ENCODE measurements at regions not wholly inside any gene's neighbourhood (a gene's known extent, or its start where the extent isn't known, plus 50 kb on each side); places are given as distances from the start of the nearest gene placed in this dataset.
"Not testable (repeated sequence)": the region's sequence is repeated elsewhere in the genome, so short reads cannot be mapped to it uniquely, and the experiment has no call there.

DNA sequence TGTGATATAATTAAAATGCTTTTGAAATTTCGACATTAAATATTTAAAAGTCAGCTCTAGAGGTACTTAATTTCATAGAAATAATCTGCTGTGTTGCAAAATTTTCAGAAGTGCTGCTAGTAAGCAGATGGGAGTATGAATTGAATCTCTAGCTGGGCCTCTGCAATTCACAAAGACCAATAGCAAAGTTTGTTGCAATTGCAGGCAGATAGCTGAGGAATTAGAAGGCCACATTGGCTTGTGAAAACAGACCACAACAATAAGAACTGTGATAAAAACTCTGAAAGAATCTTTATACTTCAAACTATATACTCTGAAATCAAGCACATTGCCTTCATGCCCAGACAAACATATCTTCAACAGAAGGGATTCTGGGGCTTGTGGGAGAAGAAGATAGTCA lies 636.3 kb upstream of the SOX9 start:
- no peak for DNase-seq (ENCODE audit: low spot score)

DNA sequence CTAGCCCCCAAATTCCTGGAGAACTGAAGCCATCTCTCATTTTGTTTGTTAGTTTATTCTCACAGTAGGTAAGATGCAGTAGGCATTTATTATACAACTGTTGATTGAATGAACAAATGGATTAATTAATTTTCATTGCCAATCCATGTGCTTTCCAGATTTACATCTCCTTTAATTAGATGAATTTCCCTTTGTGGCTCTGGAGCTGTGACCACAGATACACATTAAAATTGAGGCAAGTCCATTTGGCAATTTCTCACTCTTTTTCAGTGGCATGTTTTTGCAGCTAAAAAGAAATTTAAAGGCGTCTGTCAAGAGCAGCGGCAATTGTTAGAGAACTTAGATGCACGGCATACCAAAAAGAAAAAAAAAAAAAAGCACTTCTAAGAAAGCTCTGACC lies 635.4 kb upstream of the SOX9 start:
- DNase-seq (ENCODE audit: low spot score), result no peak

DNA sequence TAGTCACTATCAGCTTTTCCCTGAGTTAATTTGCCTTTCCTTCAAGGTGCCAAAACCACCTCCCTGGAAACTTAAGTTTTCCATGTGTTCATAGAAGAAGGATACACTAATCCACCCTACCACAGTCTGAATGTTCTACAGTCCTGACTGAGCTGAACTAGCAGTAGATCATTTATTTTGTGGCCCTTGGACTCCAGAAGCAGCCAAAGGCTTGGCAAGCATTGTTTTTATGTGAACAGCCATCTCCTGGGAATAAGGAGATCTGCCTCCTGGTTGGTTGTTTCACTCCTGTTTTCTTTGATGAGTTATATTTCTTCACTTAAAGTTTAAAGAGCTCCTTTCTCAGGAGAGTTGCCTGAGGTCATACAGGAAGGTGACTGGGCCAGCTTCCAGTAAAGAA lies 634.6 kb upstream of the SOX9 start:
- no peak for DNase-seq (ENCODE audit: low spot score)

DNA sequence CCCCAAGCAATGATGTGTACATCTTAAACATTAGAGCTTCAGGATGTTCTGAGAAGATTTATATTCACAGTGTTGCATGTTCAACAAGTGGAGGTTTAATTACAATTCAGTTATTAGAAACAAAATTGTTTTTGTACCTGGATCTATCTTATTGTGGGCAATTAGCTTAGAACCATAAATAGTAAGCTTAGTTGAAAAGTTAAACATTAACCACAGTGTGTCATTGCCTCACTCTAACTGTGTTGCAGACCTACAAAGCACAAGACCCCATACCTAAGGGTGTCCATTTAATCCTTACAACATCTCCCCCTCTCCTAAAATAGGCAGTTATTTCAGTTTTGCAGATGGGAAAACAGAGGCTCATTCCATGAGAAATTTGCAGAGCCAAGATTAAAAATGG lies 632.0 kb upstream of the SOX9 start:
- DNase-seq (ENCODE audit: low spot score), result no peak

DNA sequence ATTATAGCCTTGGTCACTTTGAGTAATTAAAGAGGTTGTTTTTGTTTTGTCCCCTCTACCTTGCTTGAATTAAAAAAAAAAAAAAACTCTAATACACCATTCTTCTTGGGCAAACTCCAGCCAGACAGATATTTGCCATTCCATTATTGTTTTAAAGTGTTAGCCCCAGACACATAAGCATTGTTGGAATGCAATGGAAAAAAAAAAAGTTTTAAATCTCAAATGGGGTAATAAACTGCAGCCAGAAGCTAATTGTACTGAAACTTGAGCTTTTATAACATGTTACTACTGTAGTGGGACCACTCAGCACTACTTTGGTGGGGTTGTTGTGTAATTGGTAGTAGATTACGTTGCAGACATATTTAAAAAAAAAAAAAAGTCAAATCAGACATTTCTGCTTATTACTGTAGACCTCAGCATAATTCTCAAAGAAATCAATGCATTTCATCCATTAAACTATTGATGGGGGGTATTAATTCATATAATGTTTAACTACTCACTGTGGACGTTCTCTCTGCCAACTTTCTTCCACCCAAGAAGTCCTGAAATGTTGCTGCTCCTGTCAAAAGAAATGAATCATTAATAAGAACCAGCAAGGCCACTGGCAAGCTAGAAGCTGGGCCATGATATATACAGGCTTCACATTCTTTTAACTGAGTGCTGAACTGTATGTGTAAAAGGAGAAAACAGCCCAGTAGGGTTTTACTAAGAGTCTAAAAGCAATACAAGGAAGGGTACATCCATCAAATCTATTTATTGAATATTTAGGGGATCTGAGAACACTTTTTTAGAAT lies 626.6 kb upstream of the SOX9 start:
- DNase-seq (ENCODE audit: low spot score), result no peak

DNA sequence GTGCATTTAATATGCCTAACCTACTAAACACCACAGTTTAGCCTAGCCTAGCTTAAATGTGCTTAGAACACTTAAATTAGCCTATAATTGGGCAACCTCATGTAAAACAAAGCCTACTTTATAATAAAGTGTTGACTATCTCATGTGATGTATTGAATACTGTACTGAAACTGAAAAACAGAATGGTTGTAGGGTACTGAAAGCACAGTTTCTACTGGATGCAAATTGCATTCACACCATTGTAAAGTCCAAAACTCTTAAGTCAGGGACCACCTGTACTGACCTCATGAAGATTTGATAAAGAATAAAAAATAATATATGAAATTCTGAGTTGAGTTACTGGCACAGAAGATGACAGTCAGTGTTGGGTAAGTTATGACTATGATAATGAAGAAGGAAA lies 625.4 kb upstream of the SOX9 start:
- DNase-seq (ENCODE audit: low spot score), result no peak

DNA sequence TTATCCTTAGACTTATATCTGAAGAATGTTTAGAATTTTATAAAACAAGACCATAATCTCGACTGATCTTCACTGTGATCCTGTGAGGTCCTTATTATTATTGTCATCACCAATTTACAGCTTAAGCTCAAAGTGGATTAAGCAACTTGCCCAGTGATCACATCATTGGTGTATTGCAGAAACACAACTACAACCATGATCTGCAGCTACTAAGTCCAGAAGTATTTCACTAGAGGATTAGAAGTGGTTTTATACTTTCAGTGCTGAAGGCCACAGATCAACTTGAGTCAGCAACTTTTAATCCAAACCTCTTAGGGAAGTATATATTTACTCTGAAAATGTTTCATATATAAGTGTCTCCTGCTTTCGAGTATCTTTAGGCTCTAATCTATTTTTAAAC lies 624.3 kb upstream of the SOX9 start:
- DNase-seq (ENCODE audit: low spot score), result no peak

DNA sequence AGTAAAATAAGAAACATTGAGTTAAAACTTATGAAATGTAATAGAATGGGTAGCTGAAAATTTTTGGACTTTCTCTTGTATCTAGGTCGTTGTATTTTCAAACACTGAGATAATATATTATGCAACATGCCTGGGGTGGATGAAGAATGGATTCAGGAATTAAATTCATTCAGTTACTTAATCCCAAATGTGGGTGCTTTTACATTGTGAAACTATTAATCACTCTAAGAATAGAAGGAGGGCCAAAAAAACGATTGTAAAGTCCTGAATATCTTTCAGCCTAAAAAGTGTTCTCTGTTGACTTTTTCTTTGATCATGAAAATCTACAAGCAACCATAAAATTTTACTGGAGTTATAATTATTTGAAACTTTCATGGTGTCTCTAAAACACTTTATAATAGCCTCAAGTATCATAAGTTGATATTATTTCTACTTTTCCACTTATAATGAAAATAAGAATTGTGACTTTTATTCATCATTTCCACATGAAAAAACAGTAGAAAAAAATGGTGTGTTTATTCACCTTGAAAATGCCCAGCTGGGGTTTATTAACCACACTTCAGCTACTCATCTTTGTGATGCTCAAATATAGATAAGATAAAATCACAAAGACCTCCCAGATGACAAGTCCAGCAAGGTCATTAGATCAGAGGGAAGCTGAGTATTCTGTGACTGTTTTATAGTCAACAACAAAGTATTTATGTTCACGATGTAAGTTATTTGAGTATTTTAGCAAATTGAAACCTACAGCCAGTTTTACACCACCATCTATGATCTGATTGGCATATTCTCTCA lies 619.9 kb upstream of the SOX9 start:
- no peak for DNase-seq (ENCODE audit: low spot score)

DNA sequence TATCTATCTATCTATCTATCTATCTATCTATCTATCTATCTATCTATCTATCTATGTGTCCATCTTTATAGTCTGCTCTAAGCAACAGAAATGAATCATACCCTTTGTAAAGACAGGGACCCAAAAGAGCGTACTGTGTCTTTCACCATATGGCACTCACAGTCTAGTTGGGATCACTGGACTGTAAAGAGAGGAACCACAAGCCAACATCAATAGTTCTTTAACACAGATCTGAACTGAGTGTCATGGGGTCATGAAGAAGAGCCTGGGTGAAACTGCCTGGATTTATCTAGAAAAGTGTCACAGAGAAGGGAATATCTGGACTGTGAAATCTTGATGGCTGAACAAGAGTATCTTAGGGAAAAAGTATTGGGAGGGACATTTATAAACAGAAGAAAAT lies 619.1 kb upstream of the SOX9 start:
- DNase-seq (ENCODE audit: low spot score), result no peak

DNA sequence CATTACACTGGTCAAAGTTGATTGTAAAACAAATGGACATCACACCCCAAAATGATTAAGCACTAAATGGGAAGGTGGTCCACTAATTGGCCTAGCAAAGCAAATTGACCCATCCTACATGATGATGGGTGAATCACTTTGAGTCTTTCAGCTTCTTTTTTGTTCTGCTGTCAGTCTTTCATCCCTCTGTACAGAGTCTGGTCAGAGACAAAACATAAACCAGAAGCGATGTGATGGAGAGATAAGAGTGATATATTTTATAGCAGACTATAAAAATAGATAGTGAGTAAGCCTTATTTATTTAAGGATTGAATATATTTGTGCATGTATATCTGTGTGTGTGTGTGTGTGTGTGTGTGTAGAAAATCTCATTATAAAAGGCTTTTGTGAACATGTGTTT lies 618.4 kb upstream of the SOX9 start:
- no peak for DNase-seq (ENCODE audit: low spot score)

DNA sequence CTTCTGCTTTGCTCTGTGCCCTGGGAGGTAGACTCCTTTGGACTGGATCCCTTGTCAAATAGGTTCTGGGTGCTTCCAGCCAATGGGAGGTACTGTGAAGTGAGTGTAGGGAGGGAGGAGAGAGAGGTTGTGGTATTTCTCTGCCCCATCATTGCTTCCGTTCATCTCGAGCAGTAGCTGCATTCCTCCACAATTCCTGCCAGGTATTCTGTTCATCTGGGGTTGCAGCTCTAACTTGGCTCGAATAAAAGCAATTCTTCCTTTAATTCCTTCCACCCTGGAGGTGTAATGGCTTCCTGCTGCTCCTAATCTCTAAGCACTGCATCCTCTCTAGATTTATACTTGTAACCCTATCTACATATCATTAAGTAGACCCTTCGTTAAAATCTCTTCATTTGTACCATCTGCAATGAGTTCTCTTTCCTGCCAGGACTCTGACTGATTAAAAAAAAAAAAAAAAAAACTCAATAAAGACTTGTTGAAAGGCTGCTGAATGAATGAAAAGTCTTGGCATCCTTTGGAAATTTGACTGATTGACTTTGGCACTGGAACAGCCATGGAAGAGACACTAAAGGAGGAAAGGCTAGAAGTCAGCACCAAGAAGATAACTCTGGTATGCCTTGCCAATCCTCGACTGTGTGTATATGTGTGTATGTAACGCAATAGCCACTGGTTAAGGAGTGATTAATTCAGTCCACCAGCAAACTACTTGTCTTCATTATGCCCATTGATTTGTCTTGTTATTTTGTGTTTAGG lies 616.9 kb upstream of the SOX9 start:
- DNase-seq (ENCODE audit: low spot score), result no peak

DNA sequence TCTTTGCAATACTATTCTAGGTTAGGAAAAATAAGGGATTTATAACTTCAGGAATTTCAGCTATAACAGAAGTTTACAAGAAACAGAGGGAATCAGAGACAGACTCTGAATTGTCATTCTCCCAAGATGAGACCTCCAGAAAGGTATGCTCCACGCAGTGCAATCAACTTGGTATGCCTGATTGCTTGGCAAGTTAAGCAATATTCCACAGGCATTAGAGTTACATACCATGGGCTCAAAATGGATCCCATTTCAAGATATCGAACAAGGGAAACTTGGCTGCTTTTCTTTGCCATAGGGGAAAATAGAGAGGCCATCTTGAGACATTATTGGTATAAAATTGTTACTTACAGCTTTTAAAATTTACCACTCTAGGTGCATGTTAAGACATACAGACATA lies 615.6 kb upstream of the SOX9 start:
- DNase-seq (ENCODE audit: low spot score), result no peak

DNA sequence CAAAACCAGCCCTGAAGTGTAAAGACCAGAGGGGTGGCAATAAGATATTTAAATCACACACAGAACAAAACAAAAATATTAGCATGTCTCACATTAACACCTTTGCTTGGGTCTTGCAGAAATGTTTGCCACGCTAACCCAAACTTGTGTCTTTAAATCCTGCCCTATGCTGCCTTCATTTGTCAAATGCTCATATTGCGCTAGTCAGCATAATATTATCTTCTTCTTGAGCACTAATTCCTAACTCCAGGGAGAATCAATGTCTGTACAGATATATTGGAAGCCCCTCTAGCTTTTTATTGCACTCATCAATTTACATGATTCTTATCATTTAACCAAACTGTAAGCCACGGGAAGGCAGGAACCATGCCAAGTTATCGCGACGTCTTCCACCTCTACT lies 614.8 kb upstream of the SOX9 start:
- no peak for DNase-seq (ENCODE audit: low spot score)

DNA sequence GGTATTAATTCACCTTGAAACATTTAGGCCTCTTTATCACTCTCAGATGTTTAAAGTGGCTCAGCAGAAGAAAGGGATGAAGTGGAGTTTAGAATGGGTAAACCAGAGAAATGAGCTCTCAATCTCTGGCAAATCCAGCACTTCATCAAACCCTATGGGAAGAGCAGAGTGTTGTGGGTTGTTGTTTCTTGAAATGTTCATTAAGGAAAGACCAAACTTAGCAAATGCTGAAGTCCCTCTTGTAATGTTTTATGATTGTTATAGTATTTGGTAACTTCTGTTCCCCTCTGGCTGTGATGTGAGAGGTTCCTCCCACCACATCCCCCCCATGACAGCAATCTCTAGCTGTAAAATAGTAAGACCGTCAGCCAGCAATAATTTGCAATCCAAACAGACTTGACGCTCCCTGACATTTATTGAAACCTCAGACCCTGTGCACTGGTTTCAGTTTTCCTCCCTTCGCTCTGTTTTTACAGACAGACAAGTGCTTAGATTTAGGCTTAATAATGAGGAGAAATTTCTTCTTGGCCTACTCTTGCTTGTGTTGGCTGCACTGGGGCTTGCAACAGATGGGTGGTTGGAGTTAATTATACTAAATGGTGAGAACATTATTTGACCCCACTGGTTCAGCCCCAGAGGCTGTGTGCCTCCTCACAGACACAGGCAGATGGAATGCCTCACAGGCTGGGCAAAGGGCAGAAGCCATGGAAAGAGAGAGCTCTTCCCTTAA lies 609.4 kb upstream of the SOX9 start:
- DNase-seq (ENCODE audit: low spot score), result no peak

DNA sequence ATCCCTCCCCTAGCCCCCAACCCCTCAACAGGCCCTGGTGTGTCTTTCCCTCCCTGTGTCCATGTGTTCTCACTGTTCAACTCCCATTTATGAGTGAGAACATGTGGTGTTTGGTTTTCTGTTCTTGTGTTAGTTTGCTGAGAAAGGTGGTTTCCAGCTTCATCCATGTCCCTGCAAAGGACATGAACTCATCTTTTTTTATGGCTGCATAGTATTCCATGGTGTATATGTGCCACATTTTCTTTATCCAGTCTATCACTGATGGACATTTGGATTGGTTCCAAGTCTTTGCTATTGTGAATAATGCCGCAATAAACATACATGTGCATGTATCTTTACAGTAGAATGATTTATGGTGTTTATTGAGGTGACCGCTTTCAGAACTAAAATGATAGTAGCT lies 607.1 kb upstream of the SOX9 start:
- DNase-seq (ENCODE audit: low spot score), result not testable (repeated sequence)

DNA sequence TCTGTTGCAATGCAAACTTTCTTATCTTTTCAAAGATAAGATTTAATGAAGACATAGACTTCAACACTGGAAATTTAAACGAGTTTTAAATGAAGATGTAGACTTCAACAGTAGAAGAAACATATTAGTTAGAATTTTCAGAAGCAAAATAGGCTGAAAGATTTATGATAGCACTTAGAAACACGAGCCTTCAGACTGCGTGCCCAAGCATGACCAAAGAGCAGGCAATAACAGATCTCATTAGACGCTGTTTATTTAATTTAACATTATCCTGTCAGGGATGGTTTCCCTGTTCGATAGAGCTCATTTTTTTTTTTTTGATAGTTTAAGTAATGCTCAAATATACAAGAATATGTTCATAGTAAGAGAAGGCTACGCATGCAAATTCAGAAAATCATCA lies 604.7 kb upstream of the SOX9 start:
- no peak for DNase-seq (ENCODE audit: low spot score)

DNA sequence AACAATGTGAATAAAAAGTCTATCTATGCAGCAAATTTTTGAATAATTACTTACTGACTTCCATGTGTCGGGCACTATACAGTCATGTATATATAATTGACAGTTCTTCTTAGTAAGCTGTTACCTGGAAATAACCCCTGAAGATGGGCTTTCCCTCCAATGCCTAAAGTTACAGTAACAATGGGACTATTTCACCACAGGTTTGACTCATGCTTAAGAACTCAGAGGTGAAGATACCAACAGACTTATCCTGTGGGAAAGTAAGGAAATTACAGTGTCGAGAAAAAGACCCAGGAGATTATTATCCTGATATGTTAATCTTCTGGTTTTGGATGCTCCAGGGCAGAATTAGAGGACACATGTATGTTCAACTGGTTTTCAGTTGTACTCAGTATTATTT lies 601.5 kb upstream of the SOX9 start:
- no peak for DNase-seq (ENCODE audit: low spot score)

DNA sequence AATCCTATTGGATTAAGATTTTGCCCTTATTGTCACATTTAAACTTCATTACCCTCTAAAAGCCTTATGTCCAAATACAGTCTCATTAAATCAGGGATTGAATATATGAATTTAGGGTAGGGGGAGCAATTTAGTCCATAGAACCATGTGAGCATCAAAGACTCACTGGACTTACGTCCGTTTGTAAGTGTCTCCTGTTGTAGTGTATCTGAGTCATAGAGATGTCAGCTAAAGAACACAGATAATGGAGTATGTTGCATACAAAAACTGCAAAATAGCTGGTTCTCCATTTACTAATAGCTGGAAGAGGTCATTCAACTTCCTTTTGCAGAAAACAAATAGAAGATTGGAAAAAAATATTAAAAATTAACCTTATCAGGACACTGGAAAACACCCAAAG lies 599.1 kb upstream of the SOX9 start:
- DNase-seq (ENCODE audit: low spot score), result no peak

DNA sequence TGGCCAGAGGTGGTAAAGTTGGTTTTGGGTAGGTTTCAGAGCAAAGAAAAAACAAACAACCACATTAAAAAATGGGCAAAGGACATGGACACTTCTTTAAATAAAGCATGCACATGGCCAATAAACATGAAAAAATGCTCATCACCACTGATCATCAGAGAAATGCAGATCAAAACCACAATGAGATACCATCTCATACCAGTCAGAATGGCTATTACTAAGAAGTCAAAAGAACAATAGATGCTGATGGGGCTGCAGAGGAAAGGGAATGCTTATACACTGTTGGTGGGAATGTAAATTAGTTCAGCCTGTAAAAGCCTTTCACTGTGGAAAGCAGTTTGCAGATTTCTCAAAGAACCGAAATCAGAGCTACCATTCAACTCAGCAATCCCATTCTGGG lies 598.4 kb upstream of the SOX9 start:
- no peak for DNase-seq (ENCODE audit: low spot score)

DNA sequence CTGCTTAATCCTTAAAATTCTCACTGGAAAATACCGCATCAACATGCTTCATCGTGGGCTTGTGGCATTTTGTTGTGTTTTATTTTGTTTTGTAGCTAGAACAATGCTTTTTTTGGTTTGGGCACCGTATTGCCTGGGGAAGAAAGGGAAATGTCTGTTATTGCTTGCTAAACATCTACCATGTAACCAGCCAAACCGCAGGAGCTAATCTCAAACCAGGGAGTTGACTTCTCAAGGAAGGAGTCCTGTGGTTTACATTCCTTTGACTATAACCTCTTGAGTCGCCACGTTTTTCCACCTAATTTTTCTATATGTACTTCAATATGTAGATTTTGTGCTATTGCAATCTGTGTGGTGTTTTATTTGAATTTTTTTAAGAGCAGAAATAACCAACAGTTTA lies 593.5 kb upstream of the SOX9 start:
- DNase-seq (ENCODE audit: low spot score), result no peak

DNA sequence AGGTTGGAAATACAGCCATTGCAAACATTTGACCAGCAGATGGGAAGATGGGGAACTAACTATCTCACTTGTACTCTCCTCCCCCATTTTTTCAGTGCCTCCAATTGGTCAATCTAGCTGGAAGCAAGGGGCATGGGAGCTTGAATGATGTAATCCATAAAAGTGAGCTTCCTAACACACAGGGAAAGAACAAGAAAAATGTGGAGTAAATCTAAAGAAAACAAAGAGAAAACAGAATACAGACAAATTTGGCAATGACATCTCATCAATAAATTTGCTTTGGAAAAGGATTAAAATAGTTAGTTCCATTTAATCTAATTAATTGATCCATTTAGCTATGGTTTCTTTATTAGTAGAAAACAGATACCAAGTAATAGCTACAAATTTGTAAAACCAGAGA lies 592.6 kb upstream of the SOX9 start:
- no peak for DNase-seq (ENCODE audit: low spot score)

DNA sequence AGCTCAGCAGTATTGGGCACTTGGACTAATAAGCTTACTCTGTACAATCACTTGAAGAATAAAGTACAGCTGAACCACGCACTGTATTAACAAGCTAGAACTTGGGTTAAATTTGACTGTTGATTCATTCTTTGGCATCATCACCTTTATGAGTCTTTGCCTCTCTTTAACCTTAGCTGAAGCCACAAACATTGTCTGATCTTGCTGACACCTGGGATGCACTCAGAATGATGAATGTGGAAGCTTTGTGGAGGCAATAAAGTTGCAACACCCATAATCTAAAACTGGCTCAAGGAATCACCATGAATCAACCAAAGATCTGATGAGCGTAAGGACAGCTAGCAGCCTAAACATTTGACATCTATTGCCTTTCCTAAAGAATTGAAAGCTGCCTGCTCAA lies 590.6 kb upstream of the SOX9 start:
- no peak for DNase-seq (ENCODE audit: low spot score)

Measured in HuH-7.5 (cell line).